Neural cell (in vitro differentiated cells): ENCODE measurements at regions not wholly inside any gene's neighbourhood (a gene's known extent, or its start where the extent isn't known, plus 50 kb on each side); places are given as distances from the start of the nearest gene placed in this dataset.

Experiments used
- H2AFZ ChIP-seq: fragments of 200-600, 300-800 bp; sonication (generic), shearing (Covaris generic); 2 replicates; pipeline ENCODE4 v1.6.0; 2014; ENCODE audit warnings: low read depth, mild to moderate bottlenecking, antibody characterized with exemption, low read length, moderate library complexity
- H3F3A ChIP-seq: fragments of 200-600 bp; shearing (Covaris generic); 2 replicates; pipeline ENCODE4 v1.6.1; 2016; ENCODE audit warnings: mild to moderate bottlenecking, moderate library complexity, mixed read lengths, antibody characterized with exemption, low read length; ENCODE audit not compliant: insufficient read depth, poor library complexity, severe bottlenecking
- H3K27ac ChIP-seq: fragments of 200-600, 300-800 bp; sonication (generic), shearing (Covaris generic); 2 replicates; pipeline ENCODE4 v1.5.1; 2014; ENCODE audit warnings: mild to moderate bottlenecking, low read length, moderate library complexity
- H3K27me3 ChIP-seq: fragments of 300-800, 200-600 bp; sonication (generic), shearing (Covaris generic); 2 replicates; pipeline ENCODE4 v1.6.0; 2014; ENCODE audit warnings: mild to moderate bottlenecking, low read depth, low read length, moderate library complexity; ENCODE audit not compliant: insufficient read depth
- H3K36me3 ChIP-seq: fragments of 300-800, 200-600 bp; sonication (generic), shearing (Covaris generic); 2 replicates; pipeline ENCODE4 v1.5.1; 2014; ENCODE audit warnings: mild to moderate bottlenecking, antibody characterized with exemption, low read length, moderate library complexity; ENCODE audit not compliant: insufficient read depth
- H3K4me2 ChIP-seq: fragments of 300-800, 200-600 bp; sonication (generic), shearing (Covaris generic); 2 replicates; pipeline ENCODE4 v1.6.0; 2014; ENCODE audit warnings: mild to moderate bottlenecking, low read length
- H3K4me3 ChIP-seq: fragments of 300-800, 200-600 bp; sonication (generic), shearing (Covaris generic); 2 replicates; pipeline ENCODE4 v1.5.1; 2014; ENCODE audit warnings: mild to moderate bottlenecking, low read length, moderate library complexity
- H3K79me2 ChIP-seq: fragments of 200-600 bp; shearing (Covaris generic); replicated peaks from 2 replicates; pipeline ENCODE4 v1.6.0; 2014; ENCODE audit warnings: mild to moderate bottlenecking, low read length, moderate library complexity; ENCODE audit not compliant: insufficient read depth
- H3K9ac ChIP-seq: fragments of 300-800, 200-600 bp; sonication (generic), shearing (Covaris generic); 2 replicates; pipeline ENCODE4 v1.6.1; 2016; ENCODE audit warnings: mild to moderate bottlenecking, low read length, mixed read lengths
- H3K9me2 ChIP-seq: fragments of 200-600 bp; shearing (Covaris generic); 2 replicates; pipeline ENCODE4 v1.6.1; 2016; ENCODE audit warnings: mild to moderate bottlenecking, low read length, mixed read lengths; ENCODE audit not compliant: insufficient read depth
- H3K9me3 ChIP-seq: fragments of 200-600, 300-800 bp; sonication (generic), shearing (Covaris generic); 2 replicates; pipeline ENCODE4 v1.6.1; 2016; ENCODE audit warnings: mild to moderate bottlenecking, mixed run types, low read length, moderate library complexity, mixed read lengths
- H4K20me1 ChIP-seq: fragments of 200-600 bp; shearing (Covaris generic); 2 replicates; pipeline ENCODE4 v1.6.1; 2016; ENCODE audit warnings: mild to moderate bottlenecking, mixed run types; ENCODE audit not compliant: insufficient read depth
- CTCF ChIP-seq: fragments of 450-650 bp; IDR thresholded peaks from 2 replicates; pipeline ENCODE4 v1.5.1; 2014; ENCODE audit warnings: antibody characterized with exemption, mild to moderate bottlenecking, moderate library complexity; ENCODE audit not compliant: poor library complexity, severe bottlenecking
- EP300 ChIP-seq: fragments of 450-650 bp; conservative IDR thresholded peaks from 2 replicates; pipeline ENCODE4 v1.6.1; 2014; ENCODE audit warnings: antibody characterized with exemption, mild to moderate bottlenecking, moderate library complexity; ENCODE audit not compliant: poor library complexity, severe bottlenecking
- MXI1 ChIP-seq: fragments of 450-650 bp; conservative IDR thresholded peaks from 2 replicates; pipeline ENCODE4 v1.6.1; 2014; ENCODE audit warnings: antibody characterized with exemption, mild to moderate bottlenecking; ENCODE audit not compliant: poor library complexity, severe bottlenecking
- RAD21 ChIP-seq: fragments of 450-650 bp; conservative IDR thresholded peaks from 2 replicates; pipeline ENCODE4 v1.6.1; 2014; ENCODE audit warnings: antibody characterized with exemption, mild to moderate bottlenecking, moderate library complexity
- REST ChIP-seq: IDR thresholded peaks from 2 replicates; pipeline ENCODE4 v1.6.1; 2012; ENCODE audit warnings: borderline replicate concordance
- SMC3 ChIP-seq: fragments of 450-650 bp; conservative IDR thresholded peaks from 2 replicates; pipeline ENCODE4 v1.6.1; 2014; ENCODE audit warnings: antibody characterized with exemption, mild to moderate bottlenecking, moderate library complexity; ENCODE audit not compliant: poor library complexity
- TAF1 ChIP-seq: IDR thresholded peaks from 2 replicates; pipeline ENCODE4 v1.6.1; 2012; ENCODE audit warnings: low read depth

- H3K4me2 ChIP-seq: no peak overlapping the region
- no peaks in the 10 kb centered on the region for H3K9me2 ChIP-seq
- H3K27ac ChIP-seq: no peak overlapping the region
- no peak overlapping the region for H3K4me3 ChIP-seq
- no peaks in the 10 kb centered on the region for H3K27me3 ChIP-seq
- no peaks in the 10 kb centered on the region for H3K79me2 ChIP-seq
- H3F3A ChIP-seq: no peaks in the 10 kb centered on the region
- no peak for TF ChIP-seq MXI1
- TF ChIP-seq CTCF: no peak
- TF ChIP-seq REST: no peak
- TF ChIP-seq SMC3: no peak
- TF ChIP-seq TAF1: no peak
- no peak for TF ChIP-seq EP300
- no peaks in the 10 kb centered on the region for H3K9me3 ChIP-seq
- H2AFZ ChIP-seq: no peak overlapping the region
- no peaks in the 10 kb centered on the region for H4K20me1 ChIP-seq
- H3K9ac ChIP-seq: no peak overlapping the region
- no peaks in the 10 kb centered on the region for H3K36me3 ChIP-seq
These were observed 62.6 kb downstream of the BTBD3 start for GRCh38 chr20:11980263-11980662.

GRCh38 chr20:11981366-11981947 is 63.8 kb downstream of the BTBD3 start:
- H2AFZ ChIP-seq: no peak overlapping the region
- no peaks in the 10 kb centered on the region for H3K9me2 ChIP-seq
- H3K36me3 ChIP-seq: no peaks in the 10 kb centered on the region
- no peaks in the 10 kb centered on the region for H3K79me2 ChIP-seq
- no peaks in the 10 kb centered on the region for H3K27me3 ChIP-seq
- no peaks in the 10 kb centered on the region for H3K9me3 ChIP-seq
- no peaks in the 10 kb centered on the region for H4K20me1 ChIP-seq
- H3K4me2 ChIP-seq: no peak overlapping the region
- no peaks in the 10 kb centered on the region for H3F3A ChIP-seq
- no peak for TF ChIP-seq RAD21
- no peak overlapping the region for H3K9ac ChIP-seq
- no peak overlapping the region for H3K4me3 ChIP-seq
- H3K27ac ChIP-seq: no peak overlapping the region

GRCh38 chr20:11982289-11982954 is 64.7 kb downstream of the BTBD3 start:
- TF ChIP-seq SMC3 (no peak), CTCF (no peak)
- H3K36me3 ChIP-seq: no peaks in the 10 kb centered on the region
- H3K4me2 ChIP-seq: no peak overlapping the region
- no peak overlapping the region for H3K4me3 ChIP-seq
- H3K27me3 ChIP-seq: no peaks in the 10 kb centered on the region
- no peaks in the 10 kb centered on the region for H3K9me2 ChIP-seq
- H4K20me1 ChIP-seq: no peaks in the 10 kb centered on the region
- no peak overlapping the region for H3K9ac ChIP-seq
- H3K27ac ChIP-seq: no peak overlapping the region
- H2AFZ ChIP-seq: no peak overlapping the region
- no peaks in the 10 kb centered on the region for H3K9me3 ChIP-seq
- H3K79me2 ChIP-seq: no peaks in the 10 kb centered on the region
- H3F3A ChIP-seq: no peaks in the 10 kb centered on the region
